Fibroblast of villous mesenchyme (primary cell): ENCODE measurements at regions not wholly inside any gene's neighbourhood (a gene's known extent, or its start where the extent isn't known, plus 50 kb on each side); places are given as distances from the start of the nearest gene placed in this dataset.

ENCODE experiments used
- DNase-seq: peaks from one replicate; pipeline ENCODE4 v3.0.0-alpha.2; 2010; ENCODE audit warnings: low read depth
- H3K4me3 ChIP-seq: 2 replicates; pipeline ENCODE4 v1.5.1; 2011; ENCODE audit warnings: low read depth, mild to moderate bottlenecking, low read length
- CTCF ChIP-seq: IDR thresholded peaks from 2 replicates; pipeline ENCODE4 v1.5.1; 2012; ENCODE audit warnings: low read depth, mild to moderate bottlenecking, low read length; ENCODE audit not compliant: insufficient read depth

- TF ChIP-seq CTCF, result no peak
- DNase-seq, result no peak
These were observed 445.3 kb downstream of the BRD1 start for GRCh38 chr22:49382451-49382735.

GRCh38 chr22:49381595-49382450 is 445.9 kb downstream of the BRD1 start:
- no peak for DNase-seq
- no peak for TF ChIP-seq CTCF
- H3K4me3 ChIP-seq, result no peak overlapping the region

More at GRCh38 chr22:49382451-49382735, 445.3 kb downstream of the BRD1 start:
- no peak overlapping the region for H3K4me3 ChIP-seq

- no peak for TF ChIP-seq CTCF
- no peak for DNase-seq
- H3K4me3 ChIP-seq, result no peak overlapping the region
These were observed 446.9 kb downstream of the BRD1 start for GRCh38 chr22:49380828-49381114.

- no peak for TF ChIP-seq CTCF
- no peak overlapping the region for H3K4me3 ChIP-seq
- DNase-seq, result no peak
These were observed 447.4 kb downstream of the BRD1 start for GRCh38 chr22:49380095-49380827.

- DNase-seq, result no peak
These were observed 450.4 kb downstream of the BRD1 start for GRCh38 chr22:49377306-49377705.

GRCh38 chr22:49373801-49374226 is 453.9 kb downstream of the BRD1 start:
- no peak overlapping the region for H3K4me3 ChIP-seq
- no peak for TF ChIP-seq CTCF
- no peak for DNase-seq

More at GRCh38 chr22:49377306-49377705, 450.4 kb downstream of the BRD1 start:
- H3K4me3 ChIP-seq, result no peak overlapping the region
- TF ChIP-seq CTCF, result no peak
